Iris pigment epithelial cell (primary cell): ENCODE measurements at regions not wholly inside any gene's neighbourhood (a gene's known extent, or its start where the extent isn't known, plus 50 kb on each side); places are given as distances from the start of the nearest gene placed in this dataset.
A peak's percentile ranks its signal among the peaks of the same experiment; 100 is the strongest.
"Not testable (repeated sequence)": the region's sequence is repeated elsewhere in the genome, so short reads cannot be mapped to it uniquely, and the experiment has no call there.

Experiments used
- DNase-seq: peaks from one replicate; pipeline ENCODE4 v3.0.0-alpha.2; 2011; ENCODE audit warnings: low read depth

DNA sequence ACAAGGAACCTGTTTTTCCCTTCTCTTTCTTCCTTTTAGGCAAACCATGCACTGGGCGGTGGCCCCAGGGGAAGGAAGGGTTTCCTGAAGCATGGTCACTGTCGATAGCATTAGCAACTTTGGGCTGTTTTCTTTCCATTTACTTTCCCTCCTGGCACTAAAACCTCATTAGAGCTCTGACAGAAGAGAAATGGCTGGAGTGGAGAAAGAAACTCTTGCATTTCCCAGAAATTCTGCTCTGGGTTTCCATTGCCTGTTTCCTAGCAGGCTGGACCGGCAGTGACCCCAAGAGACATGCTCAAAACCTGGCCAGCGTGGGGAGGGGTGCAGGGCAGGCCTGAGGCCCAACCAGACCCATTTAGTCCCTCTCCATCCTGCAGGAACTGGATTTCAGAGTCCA lies 230.7 kb upstream of the CCL2 start:
- DNase-seq: no peak

DNA sequence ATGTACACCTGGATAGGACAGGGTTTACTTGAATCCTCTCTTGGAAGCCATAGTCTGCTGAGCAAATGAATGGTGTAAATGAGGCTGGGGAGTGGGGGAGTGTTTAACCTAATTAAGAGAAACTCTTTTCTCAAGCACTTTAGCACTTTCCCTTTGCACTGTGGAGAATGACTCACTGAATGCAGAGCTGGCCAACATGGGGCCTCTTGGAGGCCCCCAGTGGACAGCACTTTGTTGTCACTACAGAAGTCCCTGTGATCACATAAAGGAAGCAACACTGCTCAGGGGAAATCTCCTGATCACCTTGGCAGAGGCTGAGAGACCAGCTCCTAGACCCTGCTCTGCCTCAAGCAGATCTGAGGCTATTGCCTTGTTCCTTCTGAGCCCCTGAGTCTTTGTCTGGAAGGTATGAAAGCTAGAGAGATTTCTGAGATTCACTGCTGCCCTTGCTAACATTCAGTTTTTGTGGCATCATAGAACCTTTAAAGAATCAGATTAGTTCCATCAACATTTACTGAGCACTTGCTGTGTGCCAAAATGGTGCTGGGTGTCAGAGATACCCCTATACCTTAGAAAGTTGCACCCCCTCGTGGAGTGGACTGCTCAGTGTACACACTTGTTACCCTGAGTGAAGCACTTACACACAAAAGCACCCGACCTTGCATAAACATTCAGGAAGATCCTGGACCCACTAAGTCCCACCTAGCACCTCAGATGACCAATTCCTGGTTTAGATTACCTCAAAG lies 230.1 kb upstream of the CCL2 start:
- no peak for DNase-seq

DNA sequence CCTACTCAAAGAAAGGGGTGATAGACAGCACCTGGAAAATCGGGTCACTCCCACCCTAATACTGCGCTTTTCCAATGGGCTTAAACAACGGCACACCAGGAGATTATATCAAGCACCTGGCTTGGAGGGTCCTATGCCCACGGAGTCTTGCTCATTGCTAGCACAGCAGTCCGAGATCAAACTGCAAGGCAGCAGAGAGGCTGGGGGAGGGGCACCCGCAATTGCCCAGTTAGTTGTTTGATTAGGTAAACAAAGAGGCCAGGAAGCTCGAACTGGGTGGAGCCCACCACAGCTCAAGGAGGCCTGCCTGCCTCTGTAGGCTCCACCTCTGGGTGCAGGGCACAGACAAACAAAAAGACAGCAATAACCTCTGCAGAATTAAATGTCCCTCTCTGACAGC lies 224.5 kb upstream of the CCL2 start:
- not testable (repeated sequence) for DNase-seq

DNA sequence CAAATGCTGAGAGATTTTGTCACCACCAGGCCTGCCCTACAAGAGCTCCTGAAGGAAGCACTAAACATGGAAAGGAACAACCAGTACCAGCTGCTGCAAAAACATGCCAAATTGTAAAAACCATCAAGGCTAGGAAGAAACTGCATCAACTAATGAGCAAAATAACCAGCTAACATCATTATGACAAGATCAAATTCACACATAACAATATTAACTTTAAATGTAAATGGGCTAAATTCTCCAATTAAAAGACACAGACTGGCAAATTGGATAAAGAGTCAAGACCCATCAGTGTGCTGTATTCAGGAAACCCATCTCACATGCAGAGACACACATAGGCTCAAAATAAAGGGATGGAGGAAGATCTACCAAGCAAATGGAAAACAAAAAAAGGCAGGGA lies 222.8 kb upstream of the CCL2 start:
- not testable (repeated sequence) for DNase-seq

DNA sequence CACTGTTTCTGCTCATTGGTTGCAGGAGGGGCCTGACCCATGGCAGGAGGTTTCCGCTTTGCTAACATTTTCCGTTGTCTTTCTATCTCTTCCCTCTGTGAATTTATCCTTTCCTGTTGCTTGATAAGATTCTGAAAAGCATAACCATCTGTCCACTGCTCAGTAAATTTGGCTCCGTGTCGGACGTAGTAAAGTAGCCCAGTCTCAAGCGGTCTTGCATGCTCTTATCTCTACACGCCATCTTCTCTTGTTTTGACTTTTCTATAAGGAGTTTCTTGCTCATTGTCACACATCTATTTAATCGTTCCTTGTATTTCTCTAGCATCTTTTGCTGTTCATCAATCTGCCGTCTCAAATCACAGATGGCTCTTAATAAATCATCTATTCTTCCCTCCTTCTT lies 216.3 kb upstream of the CCL2 start:
- DNase-seq: not testable (repeated sequence)

DNA sequence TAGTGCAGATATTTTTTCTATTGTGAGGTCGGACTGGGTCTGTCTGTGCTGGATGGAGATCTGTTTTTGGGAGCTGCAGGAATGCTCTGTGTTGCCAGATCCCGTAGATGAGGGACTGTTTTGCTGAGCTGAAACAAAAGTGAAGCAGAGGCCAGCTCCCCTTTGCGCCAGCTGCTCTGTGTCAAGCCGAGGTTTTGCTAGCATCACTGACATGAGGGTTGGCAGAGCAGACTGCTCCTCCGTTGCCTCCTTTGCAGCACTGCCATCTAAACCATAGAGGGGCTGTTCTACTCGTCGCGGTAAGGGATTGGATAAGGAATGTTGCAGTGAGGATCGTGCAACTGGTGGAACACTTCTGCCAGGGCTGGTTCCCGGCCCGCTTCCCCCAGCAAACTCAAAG lies 215.9 kb upstream of the CCL2 start:
- DNase-seq: not testable (repeated sequence)

DNA sequence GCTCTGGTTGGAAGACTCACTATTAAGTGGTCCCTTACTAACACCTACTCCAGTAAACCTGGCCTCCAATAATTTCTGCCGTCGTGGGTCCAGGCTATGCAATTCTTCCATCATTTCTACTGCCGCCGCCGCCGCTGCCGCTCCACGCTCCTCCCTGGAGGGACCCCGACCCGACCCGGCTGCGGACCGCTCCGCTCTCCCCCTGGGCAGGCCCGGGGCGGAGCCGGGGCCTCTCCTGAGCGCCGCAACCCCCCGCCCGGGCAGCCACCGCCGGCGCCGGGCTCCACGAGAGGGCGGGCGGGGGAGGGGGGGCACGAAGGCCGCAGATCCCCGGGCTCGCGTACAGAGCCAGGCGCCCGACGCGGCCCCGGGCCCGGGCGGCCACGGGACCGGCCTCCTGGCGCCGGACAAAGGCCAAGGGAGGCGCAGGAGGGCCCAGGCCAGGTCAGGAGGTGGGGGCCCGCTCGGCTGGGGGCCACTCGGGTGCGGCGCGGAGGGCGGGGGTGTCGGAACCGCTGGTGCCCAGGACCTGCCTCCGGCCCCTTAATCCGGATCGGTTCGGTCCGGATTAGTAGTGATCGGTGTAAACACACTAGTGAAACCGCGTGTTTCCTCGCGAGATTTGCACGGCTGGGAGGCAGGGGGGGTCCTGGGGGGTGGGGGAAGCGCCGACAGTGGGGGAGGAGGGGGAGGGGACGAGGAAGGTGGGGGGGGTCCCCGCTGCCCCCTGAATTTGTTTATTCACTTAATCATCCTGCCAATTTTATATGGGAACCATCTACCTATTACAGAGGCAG lies 215.1 kb upstream of the CCL2 start:
- DNase-seq: not testable (repeated sequence)

DNA sequence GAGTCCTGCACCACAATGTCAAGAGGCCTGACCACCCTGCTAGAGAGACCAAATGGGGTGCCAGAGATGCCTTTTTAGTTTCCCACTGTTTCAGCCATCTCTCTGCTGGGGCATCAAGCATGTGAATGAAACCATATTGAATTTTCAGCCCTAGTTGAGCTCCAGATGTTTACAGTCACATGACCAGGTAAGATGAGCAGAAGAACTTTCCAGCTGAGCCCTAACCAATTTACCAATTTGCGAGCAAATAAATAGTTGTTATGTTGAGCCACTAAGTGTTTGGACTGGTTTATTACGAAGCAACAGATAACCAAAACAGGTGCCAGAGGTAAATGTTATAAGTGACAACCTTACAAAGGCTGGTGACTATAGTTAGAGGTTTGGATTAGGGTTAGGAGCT lies 209.1 kb upstream of the CCL2 start:
- DNase-seq: no peak

DNA sequence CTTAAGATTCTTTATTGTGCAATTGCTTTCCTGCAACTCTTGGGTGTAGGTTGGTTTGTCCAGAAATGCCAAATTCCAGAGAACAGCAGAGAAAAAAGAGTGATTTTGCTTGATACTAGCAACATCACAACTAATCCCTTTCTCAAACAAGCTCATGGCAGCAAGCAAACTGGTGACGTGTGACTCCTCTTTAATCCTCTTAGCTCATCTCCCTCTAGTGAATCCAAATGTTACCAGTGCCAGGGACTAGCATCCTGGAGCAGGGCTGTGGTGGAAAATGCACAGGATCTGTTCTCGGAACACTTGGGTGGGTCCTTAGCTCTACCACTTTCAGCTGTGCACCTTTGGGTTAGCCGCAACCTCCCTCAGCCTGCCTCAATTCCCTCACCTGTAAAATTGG lies 204.0 kb upstream of the CCL2 start:
- DNase-seq: no peak

DNA sequence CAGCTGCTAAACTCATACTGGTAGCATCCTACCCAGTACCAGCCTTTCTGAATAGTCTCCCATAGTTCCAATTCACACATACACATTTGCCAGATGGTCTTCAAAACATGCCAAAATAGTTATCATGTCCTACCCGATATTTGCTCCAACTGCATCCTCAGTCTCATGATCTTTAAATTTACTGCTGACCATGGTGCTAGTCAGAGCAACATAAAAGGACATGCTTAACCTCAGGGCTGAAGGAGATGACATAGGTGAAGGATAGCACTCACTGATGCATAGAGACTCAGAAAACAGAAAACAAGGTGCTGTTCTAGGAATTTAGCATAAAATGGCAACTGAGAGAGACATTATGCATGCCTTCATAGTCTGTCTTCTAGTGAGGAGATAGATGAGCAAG lies 200.6 kb upstream of the CCL2 start:
- no peak for DNase-seq

DNA sequence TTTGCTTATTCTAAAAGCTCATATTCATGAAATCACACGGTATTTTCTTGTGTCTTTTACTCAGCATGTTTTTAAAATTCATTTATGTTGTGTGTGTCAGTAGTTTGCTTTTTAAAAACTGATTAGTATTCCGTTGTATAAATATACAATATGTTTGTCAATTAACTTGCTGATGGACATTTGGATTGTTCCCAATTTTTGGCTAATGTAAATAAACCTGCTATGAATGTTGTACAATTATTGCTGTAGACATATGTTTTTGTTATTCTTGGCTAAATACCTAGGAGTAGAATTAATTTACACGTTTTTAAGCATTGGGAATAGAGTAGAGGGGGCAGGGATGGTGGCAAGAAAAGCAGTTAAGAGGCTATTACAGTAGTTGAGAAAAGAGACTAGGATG lies 199.5 kb upstream of the CCL2 start:
- DNase-seq: no peak

DNA sequence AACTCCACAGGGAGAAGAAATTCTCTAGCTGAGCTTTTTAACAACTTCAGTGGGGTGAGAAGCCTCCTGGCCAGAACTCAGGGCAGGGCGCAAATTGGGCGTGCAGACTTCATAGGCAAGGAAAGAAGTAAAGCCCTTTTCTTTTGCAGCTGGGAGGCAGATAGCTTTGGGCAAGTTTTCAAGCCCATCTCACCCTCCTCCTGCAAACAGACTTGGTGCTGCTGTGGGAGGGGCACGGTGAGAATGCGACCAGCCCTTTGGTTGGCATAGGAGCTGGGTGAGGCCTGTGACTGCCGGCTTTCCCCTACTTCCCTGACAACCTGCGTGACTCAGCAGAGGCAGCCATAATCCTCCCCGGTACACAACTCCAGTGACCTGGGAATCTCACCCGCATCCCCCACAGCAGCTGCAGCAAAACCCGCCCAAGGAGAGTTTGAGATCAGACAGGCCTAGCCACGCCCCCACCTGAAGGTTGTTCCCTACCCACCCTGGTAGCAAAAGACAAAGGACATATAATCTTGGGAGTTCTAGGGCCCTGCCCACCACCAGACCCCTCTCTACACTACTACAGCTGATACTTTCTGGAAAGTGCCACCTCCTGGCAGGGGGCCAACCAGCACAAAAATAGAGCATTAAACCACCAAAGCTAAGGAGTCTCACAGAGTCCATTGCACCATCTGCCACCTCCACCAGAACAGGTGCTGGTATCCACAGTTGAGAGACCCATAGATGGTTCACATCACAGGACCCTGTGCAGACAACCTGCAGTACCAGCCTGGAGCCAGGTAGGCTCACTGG lies 195.5 kb upstream of the CCL2 start:
- DNase-seq: no peak

DNA sequence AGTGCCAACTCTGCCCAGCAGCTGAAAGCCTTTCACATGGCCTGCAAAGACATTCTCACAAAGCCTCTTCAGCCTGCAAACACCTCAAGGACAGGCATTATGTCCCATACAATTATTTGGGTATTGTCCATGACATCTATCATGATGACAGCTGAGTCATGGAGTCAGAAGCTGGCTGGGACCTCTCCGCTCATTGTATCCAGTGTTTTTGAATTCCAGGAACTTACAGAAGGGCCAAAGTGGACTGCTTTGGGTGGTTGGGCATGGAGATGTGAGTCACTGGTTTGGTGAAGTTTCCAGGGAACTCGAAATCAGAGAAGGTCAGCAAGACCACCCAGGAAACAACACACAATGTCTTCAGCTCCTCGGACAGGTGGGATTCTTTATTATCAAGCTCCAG lies 188.6 kb upstream of the CCL2 start:
- no peak for DNase-seq

DNA sequence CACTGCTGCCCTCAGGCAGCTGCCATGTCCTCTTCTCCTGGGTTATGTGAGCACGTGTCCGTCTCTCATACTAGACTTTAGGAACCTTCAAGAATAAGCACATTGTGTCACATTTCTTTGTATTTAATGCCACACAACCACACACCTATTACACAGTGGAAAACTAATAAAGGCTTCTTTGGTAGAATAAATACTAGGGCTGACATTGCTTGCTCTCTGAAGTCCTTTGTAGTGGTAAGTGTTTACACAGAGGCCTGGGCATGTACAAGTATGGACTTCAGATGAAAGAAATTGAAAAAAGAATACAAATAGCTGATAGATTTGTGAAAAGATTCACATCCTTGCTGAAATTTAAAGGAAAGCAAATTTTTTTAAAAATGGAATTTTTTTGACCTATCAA lies 188.1 kb upstream of the CCL2 start:
- no peak for DNase-seq

DNA sequence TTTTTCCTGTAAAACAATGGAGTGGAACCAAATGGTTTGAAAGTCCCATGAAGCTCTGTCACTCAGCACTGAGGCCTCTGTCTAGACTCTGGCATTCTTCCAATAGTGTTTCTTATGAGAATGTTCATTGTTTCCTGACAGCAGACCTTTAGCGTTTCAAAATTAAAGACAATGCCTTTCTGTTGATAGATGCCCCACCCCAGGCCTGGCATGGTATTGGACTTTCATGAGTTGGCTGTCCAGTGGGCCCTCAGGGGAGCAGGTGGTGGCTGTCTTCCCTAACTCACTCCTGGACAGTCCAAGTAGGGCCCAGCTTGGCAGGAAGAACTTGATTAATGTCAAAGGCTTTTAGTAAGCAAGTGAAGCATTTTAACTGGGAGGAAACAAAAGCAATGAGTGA lies 186.5 kb upstream of the CCL2 start:
- DNase-seq: no peak

DNA sequence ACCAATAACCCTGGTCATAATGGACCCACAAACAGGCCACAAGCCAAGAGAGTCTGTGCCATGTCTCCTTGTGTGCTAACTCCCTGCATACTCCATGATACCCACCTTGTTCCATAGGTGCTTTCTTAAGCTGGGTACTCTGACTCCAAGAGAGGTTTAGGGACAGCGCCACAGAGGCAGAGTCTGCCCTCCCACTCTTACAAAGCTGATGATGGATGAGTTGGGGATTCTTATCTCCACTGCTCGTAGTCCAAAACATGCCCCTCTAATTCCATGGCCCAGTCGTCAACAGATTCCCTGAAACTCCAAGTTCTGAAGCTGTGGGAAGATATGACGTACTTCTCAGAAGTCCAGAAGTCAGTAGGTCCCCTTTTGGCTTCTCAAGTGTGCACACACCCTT lies 184.4 kb upstream of the CCL2 start:
- no peak for DNase-seq

DNA sequence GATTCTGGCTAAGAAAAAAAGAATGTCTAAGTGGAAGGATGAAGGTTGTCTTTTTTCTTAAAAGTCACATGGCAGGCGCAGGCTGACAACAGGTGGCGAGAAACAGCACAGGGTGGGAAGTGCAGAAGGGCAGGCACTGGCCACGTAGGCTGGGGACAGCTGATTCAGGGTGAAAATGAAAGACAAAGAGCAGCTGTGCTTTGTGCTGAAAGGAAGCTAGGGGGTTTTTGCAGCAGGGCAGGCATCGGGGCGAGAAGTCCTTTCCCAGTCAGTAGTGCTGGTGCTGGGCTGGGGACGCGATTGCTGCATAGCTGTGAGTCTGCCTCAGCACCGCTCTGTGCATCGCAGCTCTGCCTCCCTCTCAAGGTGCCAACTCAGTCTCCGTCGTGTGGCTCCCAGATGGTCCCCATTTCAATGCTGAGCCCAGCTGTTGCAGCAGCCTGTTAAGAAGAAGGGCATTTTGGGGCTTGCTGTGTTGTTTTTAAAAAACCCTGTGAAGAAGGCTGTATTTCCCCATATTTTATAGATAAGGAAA lies 183.1 kb upstream of the CCL2 start:
- no peak for DNase-seq

DNA sequence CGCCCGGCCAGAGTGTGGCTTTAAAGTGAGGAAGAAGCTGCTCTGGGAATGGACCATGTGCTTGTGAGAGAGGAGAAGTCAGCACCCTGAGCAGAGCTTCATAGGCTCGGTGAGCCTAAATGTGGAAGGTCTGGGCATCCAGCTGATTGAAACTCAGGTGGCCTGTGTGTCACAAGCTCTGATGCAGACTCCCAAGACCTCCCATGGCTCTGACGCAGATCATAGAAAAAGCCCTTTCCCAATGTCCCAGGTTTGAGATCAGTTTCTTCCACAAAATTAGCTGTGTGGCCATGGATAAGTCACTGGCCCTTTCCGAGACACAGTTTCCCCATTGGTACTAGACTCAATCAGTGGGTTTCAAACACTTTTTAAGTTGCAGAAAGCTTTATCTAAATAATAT lies 180.0 kb upstream of the CCL2 start:
- no peak for DNase-seq

DNA sequence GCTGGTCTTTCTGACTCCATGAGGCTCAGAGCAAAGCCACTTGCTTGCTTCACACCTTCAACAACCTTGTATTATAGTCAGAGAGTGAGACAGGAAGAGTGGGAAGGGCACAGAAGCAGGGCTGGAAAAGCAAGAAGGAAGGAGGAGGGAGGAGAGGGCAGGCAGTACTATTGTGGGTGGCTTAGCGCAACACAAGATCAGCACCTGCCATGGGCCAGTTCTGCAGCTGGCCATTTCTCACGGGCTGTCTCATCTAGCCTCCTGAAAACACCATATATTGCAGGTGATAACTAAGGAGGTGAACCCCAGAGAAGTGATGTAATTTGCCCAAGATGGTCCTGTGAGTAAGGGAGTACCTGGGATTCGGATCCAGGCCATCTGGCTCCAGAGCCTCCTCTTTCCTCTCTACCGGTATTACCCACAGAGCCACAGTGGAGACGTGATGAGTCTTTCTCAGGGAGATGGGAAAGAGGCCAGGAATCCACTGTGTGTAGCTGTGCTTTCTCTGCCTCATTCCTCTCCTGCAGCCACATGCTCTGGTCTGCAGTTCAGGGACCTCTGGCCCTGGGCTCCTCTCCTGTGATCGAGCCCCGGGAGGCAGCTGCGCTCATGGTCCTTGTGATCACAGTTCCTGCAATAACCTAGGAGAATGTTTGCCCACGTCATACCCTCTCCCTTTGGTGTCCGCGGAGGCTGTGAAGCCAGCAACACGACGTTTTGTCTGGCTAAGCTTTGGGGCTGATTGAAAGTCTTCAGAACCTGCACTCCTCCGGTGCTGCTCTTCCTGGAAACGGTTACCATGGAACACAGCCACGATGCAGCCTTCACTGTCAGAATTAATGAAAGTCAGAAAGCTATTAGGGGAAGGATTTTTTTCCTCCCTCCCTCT lies 178.1 kb upstream of the CCL2 start:
- no peak for DNase-seq

DNA sequence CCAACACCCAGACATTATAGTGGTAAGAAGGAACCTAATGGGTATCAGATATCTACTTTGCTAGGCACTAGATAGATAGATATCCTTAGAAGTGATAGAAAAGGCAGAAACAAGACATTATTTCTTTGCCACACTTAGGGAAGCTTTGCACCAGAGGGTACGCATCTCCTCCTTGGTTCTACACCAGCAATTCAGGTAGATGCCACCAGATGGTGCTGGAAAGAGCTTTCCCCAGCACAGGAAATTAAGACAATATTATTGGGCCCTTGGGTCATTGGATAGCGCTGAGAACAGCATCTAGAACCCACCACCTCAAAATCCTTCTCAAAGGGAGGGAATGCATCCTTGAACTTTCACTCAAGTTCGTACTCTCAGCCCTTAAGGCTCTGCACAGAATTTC lies 173.8 kb upstream of the CCL2 start:
- DNase-seq: peak; percentile 10

DNA sequence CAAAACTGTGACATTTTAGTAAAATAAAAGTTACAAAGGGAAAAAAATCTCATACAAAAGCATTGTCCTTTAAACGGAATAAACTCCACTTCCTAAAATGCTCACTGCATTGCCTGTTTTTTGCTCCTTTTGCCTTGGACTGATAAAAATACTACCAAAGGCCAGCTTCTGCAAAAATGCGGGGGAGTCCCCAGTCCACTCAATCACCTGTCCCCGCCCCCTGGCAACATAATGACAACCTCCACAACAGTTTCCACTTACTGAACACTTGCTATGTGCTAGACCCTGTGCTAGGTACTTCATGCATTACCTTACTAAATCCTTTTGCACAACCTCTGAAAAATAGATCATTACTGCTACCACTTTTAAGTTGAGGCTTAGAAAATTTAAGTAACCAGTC lies 172.7 kb upstream of the CCL2 start:
- no peak for DNase-seq

DNA sequence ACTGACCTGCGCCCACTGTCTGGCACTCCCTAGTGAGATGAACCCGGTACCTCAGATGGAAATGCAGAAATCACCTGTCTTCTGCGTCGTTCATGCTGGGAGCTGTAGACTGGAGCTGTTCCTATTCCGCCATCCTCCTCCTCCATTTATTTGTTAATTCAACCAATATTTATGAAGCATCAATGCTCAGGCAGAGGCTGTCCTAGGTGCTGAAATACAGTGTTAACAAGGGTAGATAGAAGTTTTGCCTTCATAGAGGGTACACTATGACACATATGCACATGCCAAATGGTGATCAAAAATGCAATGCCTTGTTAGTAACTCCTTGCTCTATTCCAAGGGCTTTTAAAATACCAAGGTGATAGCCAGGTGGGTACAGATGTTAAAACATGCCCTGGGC lies 166.0 kb upstream of the CCL2 start:
- not testable (repeated sequence) for DNase-seq
